GM12873 (cell line): ENCODE measurements at regions not wholly inside any gene's neighbourhood (a gene's known extent, or its start where the extent isn't known, plus 50 kb on each side); places are given as distances from the start of the nearest gene placed in this dataset.

ENCODE experiments used
- TF ChIP-seq, protein P1 (sequence below): IDR thresholded peaks from 2 replicates; pipeline ENCODE4 v1.5.1; 2012; ENCODE audit warnings: low read depth, mild to moderate bottlenecking, moderate library complexity, low read length, control low read depth; ENCODE audit not compliant: insufficient read depth; ENCODE audit errors: missing control alignments

DNA sequence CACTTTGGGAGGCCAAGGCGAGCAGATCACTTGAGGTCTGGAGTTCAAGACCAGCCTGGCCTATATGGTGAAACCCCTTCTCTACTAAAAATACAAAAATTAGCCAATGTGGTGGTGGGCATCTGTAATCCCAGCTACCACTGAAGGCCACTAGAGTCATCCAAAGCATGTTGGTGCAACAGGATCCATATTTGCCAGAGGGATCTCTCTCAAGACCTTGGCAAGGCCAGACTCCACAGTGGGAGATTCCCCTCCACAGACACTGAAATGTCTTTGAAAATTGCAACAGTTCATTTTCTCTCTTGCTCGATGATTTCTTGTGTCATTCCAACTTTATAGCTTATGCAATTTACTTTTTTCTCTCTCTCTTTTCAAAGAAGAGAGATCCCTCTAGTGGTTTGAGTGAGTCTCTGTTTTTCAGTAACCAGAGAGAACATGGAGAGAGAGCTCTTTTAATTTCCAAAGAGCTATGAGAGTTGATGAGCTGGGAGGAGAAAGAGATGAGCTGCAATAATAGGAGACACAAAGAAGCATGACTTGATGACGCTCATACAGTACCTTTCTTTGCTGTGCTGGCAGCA is 176.8 kb upstream of the USP25 start:
- TF ChIP-seq, protein P1, sequence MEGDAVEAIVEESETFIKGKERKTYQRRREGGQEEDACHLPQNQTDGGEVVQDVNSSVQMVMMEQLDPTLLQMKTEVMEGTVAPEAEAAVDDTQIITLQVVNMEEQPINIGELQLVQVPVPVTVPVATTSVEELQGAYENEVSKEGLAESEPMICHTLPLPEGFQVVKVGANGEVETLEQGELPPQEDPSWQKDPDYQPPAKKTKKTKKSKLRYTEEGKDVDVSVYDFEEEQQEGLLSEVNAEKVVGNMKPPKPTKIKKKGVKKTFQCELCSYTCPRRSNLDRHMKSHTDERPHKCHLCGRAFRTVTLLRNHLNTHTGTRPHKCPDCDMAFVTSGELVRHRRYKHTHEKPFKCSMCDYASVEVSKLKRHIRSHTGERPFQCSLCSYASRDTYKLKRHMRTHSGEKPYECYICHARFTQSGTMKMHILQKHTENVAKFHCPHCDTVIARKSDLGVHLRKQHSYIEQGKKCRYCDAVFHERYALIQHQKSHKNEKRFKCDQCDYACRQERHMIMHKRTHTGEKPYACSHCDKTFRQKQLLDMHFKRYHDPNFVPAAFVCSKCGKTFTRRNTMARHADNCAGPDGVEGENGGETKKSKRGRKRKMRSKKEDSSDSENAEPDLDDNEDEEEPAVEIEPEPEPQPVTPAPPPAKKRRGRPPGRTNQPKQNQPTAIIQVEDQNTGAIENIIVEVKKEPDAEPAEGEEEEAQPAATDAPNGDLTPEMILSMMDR, result peak; percentile 12

DNA sequence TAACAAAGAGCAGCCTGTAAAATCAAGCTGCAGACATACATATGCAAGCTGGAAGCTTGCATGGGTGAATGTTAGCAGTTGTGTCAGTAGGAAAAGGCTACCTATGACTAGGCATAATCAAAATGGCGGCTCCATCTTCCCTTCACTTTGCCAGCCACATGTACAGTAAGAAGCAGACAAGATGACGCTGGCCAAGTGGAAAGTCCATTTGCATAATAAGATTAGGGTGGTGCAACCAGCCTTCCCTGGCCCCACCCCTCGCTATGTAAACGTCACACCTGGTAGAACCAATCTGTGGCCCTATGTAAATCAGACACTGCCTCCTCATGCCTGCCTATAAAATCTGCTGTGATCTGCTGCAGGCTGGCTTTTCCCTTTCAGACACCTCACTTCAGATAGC is 171.9 kb upstream of the USP25 start:
- TF ChIP-seq, protein P1, result no peak

DNA sequence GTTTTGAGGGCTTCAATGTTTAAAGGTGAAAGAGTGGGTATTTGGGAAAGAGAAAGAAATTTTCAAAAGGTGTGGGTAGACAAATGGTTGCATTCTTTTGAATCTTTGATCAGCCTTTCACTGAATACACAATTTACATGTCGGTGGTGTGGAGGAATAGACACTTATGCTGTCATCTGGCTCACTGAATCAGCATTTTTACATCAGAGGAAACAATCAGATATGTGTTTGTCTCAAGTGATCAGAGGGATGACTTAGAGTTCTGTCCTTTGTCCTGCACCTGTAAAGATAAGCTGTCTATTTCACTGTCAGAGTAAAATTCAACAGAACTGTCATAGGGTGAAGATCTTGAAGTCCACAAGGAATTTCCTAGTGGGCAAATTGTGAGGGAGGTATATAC is 170.9 kb upstream of the USP25 start:
- TF ChIP-seq, protein P1, result no peak

DNA sequence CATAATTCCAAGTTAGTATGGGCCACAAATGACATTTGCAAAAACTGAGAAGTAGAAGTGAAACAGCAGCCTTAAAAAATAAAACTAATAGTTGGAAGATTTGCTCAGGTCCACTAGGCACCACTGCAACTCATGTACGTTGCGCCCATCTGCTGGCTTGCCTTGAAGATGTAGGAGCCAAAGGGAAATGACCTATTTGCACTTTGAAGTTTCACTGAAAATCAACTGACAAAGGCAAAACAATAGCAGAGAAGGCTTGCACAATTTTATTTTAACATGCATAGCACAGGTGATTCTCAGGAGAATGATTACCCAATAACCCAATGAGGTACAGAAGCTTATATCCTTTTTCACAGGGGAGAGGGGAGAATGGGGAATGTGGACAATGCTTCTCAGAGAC is 170.1 kb upstream of the USP25 start:
- TF ChIP-seq, protein P1, result no peak

DNA sequence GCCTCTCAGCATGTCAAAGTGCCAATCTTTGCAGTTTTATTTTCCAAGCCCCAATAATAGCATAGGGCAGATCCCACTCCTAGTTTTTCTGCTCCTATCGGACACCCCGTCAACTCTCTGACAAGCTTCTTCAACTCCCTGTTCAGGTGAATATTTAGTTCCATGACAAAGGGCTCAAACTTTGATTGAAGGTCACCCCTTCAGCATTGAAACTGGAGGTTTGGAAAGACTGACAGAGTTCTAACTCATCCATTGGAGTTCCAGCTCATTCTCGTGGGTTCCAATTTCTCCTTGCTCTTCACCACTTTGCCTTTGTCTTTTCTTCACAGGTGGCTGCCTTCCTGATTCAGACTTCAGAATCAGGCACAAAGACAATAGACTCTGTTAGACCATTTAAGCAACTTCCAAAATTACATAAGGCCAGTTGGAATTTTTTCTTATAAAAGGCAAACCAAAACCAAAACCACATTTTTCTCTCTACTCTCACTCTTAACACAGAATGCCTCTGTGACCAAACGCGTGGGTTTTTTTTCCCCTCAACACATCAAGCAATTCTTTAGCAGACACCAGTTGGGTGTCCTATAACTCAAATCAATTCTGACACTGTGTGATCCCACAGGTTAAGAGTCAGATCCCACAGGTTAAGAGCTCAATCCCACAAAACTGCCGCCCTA is 169.3 kb upstream of the USP25 start:
- TF ChIP-seq, protein P1, result no peak

DNA sequence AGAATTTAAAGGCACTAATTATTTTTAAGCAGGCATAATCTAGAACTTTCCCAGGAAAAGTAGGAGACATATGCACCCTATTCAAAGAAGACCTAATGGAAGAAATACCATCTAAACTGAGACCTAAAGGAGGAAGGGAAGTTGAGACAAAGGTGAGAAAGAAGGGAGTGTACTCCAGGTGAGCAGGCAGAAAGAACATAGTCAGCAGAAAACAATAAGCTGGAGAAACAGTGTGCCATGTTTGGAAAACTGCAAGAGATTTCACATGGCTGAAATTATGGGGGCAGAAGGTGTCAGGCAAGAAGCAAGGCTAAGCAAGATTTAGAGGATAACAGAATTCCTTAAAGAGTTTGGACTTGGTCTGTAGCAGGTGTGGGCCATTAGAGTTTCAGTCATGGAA is 167.0 kb upstream of the USP25 start:
- TF ChIP-seq, protein P1, result no peak

DNA sequence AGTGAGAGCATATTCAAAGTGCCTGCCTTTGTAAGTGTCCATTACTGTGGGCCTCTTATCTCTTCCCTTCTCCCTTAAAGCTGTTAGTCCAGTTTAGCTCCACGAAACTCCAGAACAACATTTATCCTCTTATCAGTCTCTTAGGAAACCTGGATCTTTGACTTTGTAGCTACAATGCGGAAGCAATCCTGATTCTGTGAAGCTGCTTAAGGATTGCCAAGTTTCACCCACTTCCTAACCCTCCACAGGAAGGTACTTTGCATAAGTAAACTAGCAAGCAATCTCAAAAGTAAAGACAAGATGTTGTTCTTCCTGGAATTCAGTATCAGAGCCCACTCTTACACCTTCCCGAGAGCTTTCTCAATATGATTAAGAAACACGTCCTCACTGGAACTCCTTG is 164.9 kb upstream of the USP25 start:
- TF ChIP-seq, protein P1, result no peak

DNA sequence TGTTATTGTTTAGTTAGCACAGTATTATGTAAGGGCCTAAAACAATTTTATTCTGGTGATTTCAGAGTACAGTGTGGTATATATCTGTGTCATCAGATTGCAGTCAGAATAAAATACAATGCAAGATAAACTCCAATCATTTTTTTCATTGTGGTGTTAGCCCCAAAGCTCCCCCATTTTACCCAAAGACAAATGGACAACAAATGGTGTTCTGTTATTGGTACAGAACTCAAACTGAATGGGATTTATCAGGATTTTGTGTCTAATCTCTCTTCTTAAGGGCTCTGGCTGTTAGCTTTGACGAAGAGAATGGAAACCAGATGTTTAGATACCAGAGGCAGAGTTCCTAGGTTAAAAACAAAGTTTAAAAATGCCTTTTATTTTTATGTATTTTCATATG is 163.1 kb upstream of the USP25 start:
- TF ChIP-seq, protein P1, result no peak
